Ovary (tissue), 3 donors: ENCODE measurements at regions not wholly inside any gene's neighbourhood (a gene's known extent, or its start where the extent isn't known, plus 50 kb on each side); places are given as distances from the start of the nearest gene placed in this dataset.

Experiments used
- CTCF ChIP-seq, 3 donors: fragments of 450-650 bp in 2 of 3; fragments of 200-600 bp in 1 of 3; IDR thresholded peaks; one replicate each; pipeline versions ENCODE4 v1.5.1 to v1.8.0; 2016 to 2022; ENCODE audit warnings: antibody characterized with exemption in 3 of 3, mild to moderate bottlenecking in 1 of 3
- EP300 ChIP-seq: sonication (generic); formaldehyde crosslinking; IDR thresholded peaks from one replicate; pipeline ENCODE4 v1.6.1; 2017; ENCODE audit warnings: antibody characterized with exemption
- POLR2A ChIP-seq: fragments of 450-650 bp; IDR thresholded peaks from one replicate; pipeline ENCODE4 v1.6.1; 2017; ENCODE audit warnings: antibody characterized with exemption, mild to moderate bottlenecking, moderate library complexity
- donor health status: DM: no; HTN: no; CAD: no.

- TF ChIP-seq CTCF (IDR thresholded peaks at IDR 0.05) (no peak), POLR2A (no peak), EP300 (no peak)
Observed at GRCh38 chr3:71859123-71859519, 74.2 kb upstream of the PROK2 start.
